GM21390 (cell line): ENCODE measurements at regions not wholly inside any gene's neighbourhood (a gene's known extent, or its start where the extent isn't known, plus 50 kb on each side); places are given as distances from the start of the nearest gene placed in this dataset.
"Not testable (repeated sequence)": the region's sequence is repeated elsewhere in the genome, so short reads cannot be mapped to it uniquely, and the experiment has no call there.

Experiments used
- ATAC-seq: cut with Tn5 transposase; IDR thresholded peaks from one replicate; pipeline ENCODE4 v1.9.1; 2021; ENCODE audit not compliant: unreplicated experiment

- no peak for ATAC-seq
Measured at GRCh38 chr5:10921160-10921559, 160.1 kb upstream of the DAP start.

GRCh38 chr5:10920400-10920799 is 159.4 kb upstream of the DAP start:
- ATAC-seq = no peak

DNA sequence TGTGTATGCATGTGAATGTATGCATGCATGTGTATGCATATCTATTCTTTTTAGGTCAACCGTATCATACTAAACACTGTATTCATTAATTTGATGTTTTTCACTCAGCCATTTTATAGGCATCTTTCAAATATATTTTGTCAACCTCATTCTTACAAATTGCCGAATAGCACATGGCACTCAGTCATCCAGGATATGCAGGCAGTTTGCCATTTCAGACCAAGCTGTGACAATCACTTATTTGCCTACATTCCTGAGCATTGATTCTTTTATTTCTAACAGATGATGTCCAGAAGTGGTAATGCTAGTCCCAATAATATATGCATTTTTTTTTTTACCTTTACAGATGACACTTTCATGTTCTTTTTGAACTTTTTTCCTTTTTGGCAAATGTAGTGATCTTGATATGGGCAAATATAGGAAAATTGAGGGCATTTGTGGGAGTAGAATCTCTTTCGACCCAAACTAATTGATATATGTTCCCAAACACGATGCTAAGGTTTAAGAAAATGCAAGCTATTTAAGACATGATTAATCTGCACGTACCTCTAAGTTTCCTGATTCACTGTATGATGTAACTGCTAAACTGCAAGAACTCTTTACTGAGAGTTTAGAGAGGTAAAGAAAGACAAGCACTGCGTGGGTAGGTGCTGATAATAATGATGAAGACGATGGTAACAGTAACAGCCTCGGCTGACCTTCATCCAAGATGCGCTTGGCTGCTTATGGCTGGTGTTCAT is 153.9 kb upstream of the DAP start:
- ATAC-seq = no peak

- ATAC-seq = no peak
Measured at GRCh38 chr5:10913841-10914240, 152.8 kb upstream of the DAP start.

GRCh38 chr5:10913181-10913810 is 152.3 kb upstream of the DAP start:
- ATAC-seq = no peak

- ATAC-seq = no peak
Measured at GRCh38 chr5:10912435-10912834, 151.4 kb upstream of the DAP start.

DNA sequence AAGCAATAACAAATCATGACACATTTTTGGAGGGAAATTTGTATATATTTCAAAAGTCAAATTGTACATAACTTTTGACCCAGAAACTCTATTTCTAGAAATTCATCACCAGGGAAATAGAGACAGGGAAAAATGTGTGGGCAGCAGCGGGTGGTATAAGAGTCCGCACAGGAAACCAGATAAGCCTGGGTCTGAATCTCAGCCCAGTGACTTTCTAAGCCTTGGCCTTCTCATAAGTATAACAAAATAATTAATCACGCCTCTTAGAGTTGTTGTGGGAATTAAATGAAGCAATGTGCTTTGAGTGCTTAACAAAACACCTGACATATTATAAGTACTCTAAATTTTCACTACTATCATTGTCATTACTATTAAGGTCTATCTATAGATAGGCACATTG is 149.2 kb upstream of the DAP start:
- no peak for ATAC-seq

- ATAC-seq = no peak
Measured at GRCh38 chr5:10904862-10905432, 143.9 kb upstream of the DAP start.

- no peak for ATAC-seq
Measured at GRCh38 chr5:10903786-10904560, 142.9 kb upstream of the DAP start.

DNA sequence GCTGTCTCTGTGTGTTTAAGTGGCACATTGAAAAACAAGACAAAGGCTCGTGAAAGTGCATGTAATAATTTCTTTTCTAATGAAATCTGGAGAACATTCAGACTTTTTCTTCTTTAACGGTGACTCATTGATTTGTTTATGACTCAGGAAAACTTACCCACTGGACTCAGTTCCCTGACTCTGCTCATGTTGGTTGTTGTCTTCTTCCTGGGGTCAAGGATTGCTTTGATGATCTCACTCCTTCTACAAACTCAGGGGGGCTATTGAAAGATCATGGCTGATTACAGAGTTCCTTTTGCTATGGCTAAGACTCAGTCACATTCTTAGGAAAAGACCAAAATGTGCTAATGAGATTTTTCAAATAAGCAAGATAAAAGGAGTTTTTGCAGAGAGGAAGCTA is 141.1 kb upstream of the DAP start:
- no peak for ATAC-seq

DNA sequence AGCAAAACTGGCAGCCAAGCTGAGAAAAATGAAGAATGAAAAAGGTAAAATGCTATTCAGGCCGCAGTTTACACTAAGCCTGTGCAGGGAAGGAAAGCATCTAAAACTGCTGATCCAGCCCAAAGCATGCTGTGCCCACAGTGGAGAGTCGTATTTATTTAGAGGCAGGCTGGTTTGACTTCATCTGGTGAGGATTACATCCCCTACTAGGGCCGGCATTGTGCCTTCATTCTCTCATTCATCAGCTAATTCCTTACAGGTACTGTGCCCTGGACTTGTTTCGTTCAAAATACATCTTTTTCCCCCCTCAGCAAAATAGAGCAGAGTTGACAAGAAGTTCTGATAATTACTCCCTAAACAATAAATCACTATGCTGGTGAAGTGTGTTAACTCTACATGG is 137.5 kb upstream of the DAP start:
- ATAC-seq = no peak

DNA sequence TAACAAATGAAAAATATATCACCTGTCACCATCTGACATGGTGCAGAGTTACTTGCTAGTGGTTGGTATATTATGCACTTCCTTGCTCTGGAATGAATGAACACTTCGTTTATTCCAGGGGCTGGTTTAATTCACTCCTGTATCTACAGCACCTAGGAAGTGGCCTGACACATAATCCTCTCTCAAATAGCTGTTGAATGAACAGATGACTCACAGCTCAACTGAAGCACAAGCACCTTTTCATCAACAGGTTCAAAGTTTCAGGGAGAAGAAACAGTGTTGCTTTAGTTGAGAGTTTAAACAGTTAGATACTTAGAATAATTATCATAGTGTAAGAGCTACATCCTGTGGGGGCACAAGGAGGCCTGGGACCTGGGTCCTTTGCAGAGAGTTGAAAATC is 135.0 kb upstream of the DAP start:
- ATAC-seq = no peak

- no peak for ATAC-seq
Measured at GRCh38 chr5:10894445-10895054, 133.5 kb upstream of the DAP start.

GRCh38 chr5:10892911-10893215 is 131.8 kb upstream of the DAP start:
- ATAC-seq = no peak

- ATAC-seq = no peak
Measured at GRCh38 chr5:10892147-10892910, 131.3 kb upstream of the DAP start.

DNA sequence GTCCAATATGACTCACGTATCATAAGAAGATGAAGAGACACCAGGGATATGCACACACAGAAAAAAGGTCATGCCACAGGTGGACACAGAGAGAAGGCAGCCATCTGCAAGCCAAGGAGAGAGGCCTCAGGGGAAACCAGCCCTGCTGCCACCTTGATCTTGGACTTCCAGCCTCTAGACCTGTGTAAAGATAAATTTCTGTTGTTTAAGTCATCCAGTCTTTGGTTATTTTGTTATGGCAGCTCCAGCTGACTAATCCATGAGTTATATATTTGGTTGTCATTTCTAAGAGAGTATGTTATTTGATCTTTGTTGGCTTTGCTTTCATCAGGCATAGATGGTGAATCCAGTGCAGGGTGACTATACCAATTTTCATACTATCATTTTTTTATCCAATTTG is 130.2 kb upstream of the DAP start:
- no peak for ATAC-seq

DNA sequence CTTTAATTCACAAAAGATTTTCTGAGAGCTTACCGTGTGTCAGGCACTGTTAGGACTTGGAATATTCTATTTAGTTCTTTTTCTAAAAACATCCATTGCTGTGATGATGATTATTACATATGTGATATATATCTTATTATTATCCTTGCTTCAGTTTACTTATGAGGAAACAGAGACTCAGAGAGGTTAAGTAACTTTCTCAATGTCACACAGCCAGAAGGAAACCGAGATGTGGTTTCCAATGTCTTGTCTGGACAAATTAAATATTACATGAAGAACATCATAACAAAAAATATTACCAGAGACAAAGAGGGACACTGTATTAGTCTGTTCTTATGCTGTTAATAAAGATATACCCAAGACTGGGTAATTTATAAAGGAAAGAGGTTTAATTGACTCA is 125.5 kb upstream of the DAP start:
- no peak for ATAC-seq

DNA sequence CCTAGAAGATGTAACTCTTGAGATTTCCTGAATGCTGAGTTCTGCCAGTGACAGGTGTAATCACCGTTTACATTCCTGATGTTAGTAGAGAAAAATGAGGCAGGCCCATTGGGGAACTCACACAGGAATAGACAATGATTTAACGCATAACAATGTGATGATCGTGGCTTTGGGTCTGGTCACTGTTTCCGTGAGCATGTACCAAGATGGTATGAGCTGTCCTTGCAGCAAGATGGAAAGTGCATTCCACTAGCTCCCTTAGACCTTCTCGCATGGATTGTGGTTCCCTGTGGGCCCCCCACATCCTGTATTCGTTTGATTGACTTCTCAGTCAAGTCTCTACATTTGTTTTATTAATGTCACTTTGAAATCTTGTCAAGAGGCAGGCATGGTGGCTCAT is 124.0 kb upstream of the DAP start:
- ATAC-seq = no peak

GRCh38 chr5:10883945-10884344 is 122.9 kb upstream of the DAP start:
- not testable (repeated sequence) for ATAC-seq

- no peak for ATAC-seq
Measured at GRCh38 chr5:10880934-10881333, 119.9 kb upstream of the DAP start.

DNA sequence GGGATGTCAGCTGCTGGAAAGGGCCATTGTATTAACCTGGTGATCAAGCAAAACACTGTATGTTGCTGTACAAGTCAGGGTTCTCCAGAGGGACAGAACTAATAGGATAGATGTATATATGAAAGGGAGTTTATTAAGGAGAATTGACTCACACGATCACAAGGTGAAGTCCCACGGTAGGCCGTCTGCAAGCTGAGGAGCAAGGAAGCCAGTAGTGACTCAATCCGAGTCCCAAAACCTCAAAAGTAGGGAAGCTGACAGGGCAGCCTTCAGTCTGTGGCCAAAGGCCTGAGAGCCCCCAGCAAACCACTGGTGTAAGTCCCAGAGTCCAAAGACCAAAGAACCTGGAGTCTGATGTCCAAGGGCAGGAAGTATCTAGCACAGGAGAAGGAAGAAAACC is 116.0 kb upstream of the DAP start:
- ATAC-seq = not testable (repeated sequence)
